ENCODE measurements at regions not wholly inside any gene's neighbourhood (a gene's known extent, or its start where the extent isn't known, plus 50 kb on each side); places are given as distances from the start of the nearest gene placed in this dataset.

GRCh38 chr6:148222846-148223245, 119.8 kb upstream of the SASH1 start:
- DNase-seq, result no peak

- no peak for DNase-seq
Observed at GRCh38 chr6:148223424-148223842, 119.2 kb upstream of the SASH1 start.

- DNase-seq, result no peak
Observed at GRCh38 chr6:148225871-148226270, 116.8 kb upstream of the SASH1 start.

- no peak for DNase-seq
Observed at GRCh38 chr6:148226284-148226683, 116.4 kb upstream of the SASH1 start.

GRCh38 chr6:148231572-148231971, 111.1 kb upstream of the SASH1 start:
- DNase-seq, result no peak

- no peak for DNase-seq
Observed at GRCh38 chr6:148235446-148235845, 107.2 kb upstream of the SASH1 start.

GRCh38 chr6:148238713-148239112, 103.9 kb upstream of the SASH1 start:
- DNase-seq, result no peak

- DNase-seq, result no peak
Observed at GRCh38 chr6:148239215-148239614, 103.4 kb upstream of the SASH1 start.

- no peak for DNase-seq
Observed at GRCh38 chr6:148239801-148240460, 102.7 kb upstream of the SASH1 start.

- no peak for DNase-seq
Observed at GRCh38 chr6:148240461-148240840, 102.2 kb upstream of the SASH1 start.

- DNase-seq, result no peak
Observed at GRCh38 chr6:148240861-148241477, 101.7 kb upstream of the SASH1 start.

GRCh38 chr6:148242180-148242579, 100.5 kb upstream of the SASH1 start:
- DNase-seq, result no peak

- DNase-seq, result no peak
Observed at GRCh38 chr6:148244217-148244935, 98.3 kb upstream of the SASH1 start.

- DNase-seq, result no peak
Observed at GRCh38 chr6:148247386-148248063, 95.1 kb upstream of the SASH1 start.

- DNase-seq, result no peak
Observed at GRCh38 chr6:148249160-148249559, 93.5 kb upstream of the SASH1 start.

- DNase-seq, result no peak
Observed at GRCh38 chr6:148249679-148250375, 92.8 kb upstream of the SASH1 start.

- DNase-seq, result peak in 1 of 2 experiments; percentile 9
Observed at GRCh38 chr6:148250975-148251685, 91.5 kb upstream of the SASH1 start.

- no peak for DNase-seq
Observed at GRCh38 chr6:148251891-148252290, 90.7 kb upstream of the SASH1 start.

- no peak for DNase-seq
Observed at GRCh38 chr6:148257810-148258209, 84.8 kb upstream of the SASH1 start.

- DNase-seq, result no peak
Observed at GRCh38 chr6:148258868-148259267, 83.8 kb upstream of the SASH1 start.

GRCh38 chr6:148261470-148261869, 81.2 kb upstream of the SASH1 start:
- no peak for DNase-seq

- no peak for DNase-seq
Observed at GRCh38 chr6:148263010-148263409, 79.6 kb upstream of the SASH1 start.
